ENCODE measurements at regions not wholly inside any gene's neighbourhood (a gene's known extent, or its start where the extent isn't known, plus 50 kb on each side); places are given as distances from the start of the nearest gene placed in this dataset.

GRCh38 chr12:86834217-86834616 is 578.0 kb upstream of the MGAT4C start:
- TF ChIP-seq CTCF (IDR thresholded peaks at IDR 0.05) (no peak), POLR2A (IDR thresholded peaks at IDR 0.05) (no peak)
